SK-N-MC (cell line): ENCODE measurements at regions not wholly inside any gene's neighbourhood (a gene's known extent, or its start where the extent isn't known, plus 50 kb on each side); places are given as distances from the start of the nearest gene placed in this dataset.

Experiments
- EZH2 ChIP-seq: fragments of 200-600 bp; sonication (generic); IDR thresholded peaks from one replicate; pipeline ENCODE4 v1.6.1; 2017; ENCODE audit warnings: antibody characterized with exemption
- FOXP2 ChIP-seq: optimal IDR thresholded peaks from 2 replicates; pipeline ENCODE3; 2011; ENCODE audit warnings: mild to moderate bottlenecking, moderate library complexity; ENCODE audit not compliant: insufficient read depth; ENCODE audit errors: extremely low read length, control extremely low read depth
- POLR2AphosphoS5 ChIP-seq: IDR thresholded peaks from 2 replicates; pipeline ENCODE4 v1.6.1; 2012; ENCODE audit warnings: mild to moderate bottlenecking, low read depth, low read length, borderline replicate concordance

- TF ChIP-seq EZH2, result no peak
- no peak for TF ChIP-seq POLR2AphosphoS5
- TF ChIP-seq FOXP2, result no peak
These were observed 125.5 kb upstream of the RAI14 start for GRCh38 chr5:34530637-34531036.
